ENCODE measurements at regions not wholly inside any gene's neighbourhood (a gene's known extent, or its start where the extent isn't known, plus 50 kb on each side); places are given as distances from the start of the nearest gene placed in this dataset.
"Not testable (repeated sequence)": the region's sequence is repeated elsewhere in the genome, so short reads cannot be mapped to it uniquely, and the experiment has no call there.

GRCh38 chr6:164359036-164359435 lies 944.5 kb downstream of the QKI start:
- 96% methylated on average over 2 of the region's 2 CpGs for WGBS, 2 experiments
- no peak overlapping the region for H3K4me3 ChIP-seq (ENCODE audit: insufficient read depth, low read depth, low read length)
- no peak overlapping the region for H3K27ac ChIP-seq (ENCODE audit: insufficient read depth, low read depth, low read length, poor library complexity, severe bottlenecking)
- H3K36me3 ChIP-seq (ENCODE audit: control insufficient read depth, insufficient read depth, low read length) = no peaks in the 10 kb centered on the region
- no peaks in the 10 kb centered on the region for H3K27me3 ChIP-seq (ENCODE audit: control insufficient read depth, insufficient read depth, low read length, poor library complexity, severe bottlenecking)
- no peaks in the 10 kb centered on the region for H3K4me1 ChIP-seq (ENCODE audit: control insufficient read depth, insufficient read depth, low read length)
- H3K9me3 ChIP-seq (ENCODE audit: control insufficient read depth, low read length) = no peaks in the 10 kb centered on the region

- H3K9me3 ChIP-seq (ENCODE audit: control insufficient read depth, low read length) = no peaks in the 10 kb centered on the region
- no peak overlapping the region for H3K4me3 ChIP-seq (ENCODE audit: insufficient read depth, low read depth, low read length)
- H3K27me3 ChIP-seq (ENCODE audit: control insufficient read depth, insufficient read depth, low read length, poor library complexity, severe bottlenecking) = no peaks in the 10 kb centered on the region
- WGBS, 2 experiments = 75 to 82% methylated on average over 1 of the region's 1 CpG
- no peaks in the 10 kb centered on the region for H3K36me3 ChIP-seq (ENCODE audit: control insufficient read depth, insufficient read depth, low read length)
- H3K27ac ChIP-seq (ENCODE audit: insufficient read depth, low read depth, low read length, poor library complexity, severe bottlenecking) = no peak overlapping the region
- no peaks in the 10 kb centered on the region for H3K4me1 ChIP-seq (ENCODE audit: control insufficient read depth, insufficient read depth, low read length)
These were observed 942.3 kb downstream of the QKI start for GRCh38 chr6:164356814-164357213.

GRCh38 chr6:164347455-164347854 lies 932.9 kb downstream of the QKI start:
- H3K4me3 ChIP-seq (ENCODE audit: insufficient read depth, low read depth, low read length) = no peak overlapping the region
- WGBS, 2 experiments = 91 to 92% methylated on average over 2 of the region's 2 CpGs
- no peaks in the 10 kb centered on the region for H3K36me3 ChIP-seq (ENCODE audit: control insufficient read depth, insufficient read depth, low read length)
- no peaks in the 10 kb centered on the region for H3K9me3 ChIP-seq (ENCODE audit: control insufficient read depth, low read length)
- no peak overlapping the region for H3K27ac ChIP-seq (ENCODE audit: insufficient read depth, low read depth, low read length, poor library complexity, severe bottlenecking)
- H3K4me1 ChIP-seq (ENCODE audit: control insufficient read depth, insufficient read depth, low read length) = peaks cover 8% of the 10 kb centered on the region
- no peaks in the 10 kb centered on the region for H3K27me3 ChIP-seq (ENCODE audit: control insufficient read depth, insufficient read depth, low read length, poor library complexity, severe bottlenecking)

- no peaks in the 10 kb centered on the region for H3K9me3 ChIP-seq (ENCODE audit: control insufficient read depth, low read length)
- H3K36me3 ChIP-seq (ENCODE audit: control insufficient read depth, insufficient read depth, low read length) = no peaks in the 10 kb centered on the region
- no peaks in the 10 kb centered on the region for H3K27me3 ChIP-seq (ENCODE audit: control insufficient read depth, insufficient read depth, low read length, poor library complexity, severe bottlenecking)
- H3K4me1 ChIP-seq (ENCODE audit: control insufficient read depth, insufficient read depth, low read length) = peaks cover 8% of the 10 kb centered on the region
- H3K27ac ChIP-seq (ENCODE audit: insufficient read depth, low read depth, low read length, poor library complexity, severe bottlenecking) = no peak overlapping the region
- H3K4me3 ChIP-seq (ENCODE audit: insufficient read depth, low read depth, low read length) = no peak overlapping the region
These were observed 932.1 kb downstream of the QKI start for GRCh38 chr6:164346631-164347030.

- Histone ChIP-seq H3K4me3 (ENCODE audit: insufficient read depth, low read depth, low read length) (no peak overlapping the region), H3K36me3 (ENCODE audit: control insufficient read depth, insufficient read depth, low read length) (no peaks in the 10 kb centered on the region), H3K27me3 (ENCODE audit: control insufficient read depth, insufficient read depth, low read length, poor library complexity, severe bottlenecking) (no peaks in the 10 kb centered on the region), H3K9me3 (ENCODE audit: control insufficient read depth, low read length) (no peaks in the 10 kb centered on the region), H3K27ac (ENCODE audit: insufficient read depth, low read depth, low read length, poor library complexity, severe bottlenecking) (no peak overlapping the region), H3K4me1 (ENCODE audit: control insufficient read depth, insufficient read depth, low read length) (peaks cover 8% of the 10 kb centered on the region)
- 68 to 72% methylated on average over 8 of the region's 8 CpGs for WGBS, 2 experiments
These were observed 931.4 kb downstream of the QKI start for GRCh38 chr6:164345806-164346496.

- peaks cover 8% of the 10 kb centered on the region for H3K4me1 ChIP-seq (ENCODE audit: control insufficient read depth, insufficient read depth, low read length)
- H3K4me3 ChIP-seq (ENCODE audit: insufficient read depth, low read depth, low read length) = no peak overlapping the region
- no peaks in the 10 kb centered on the region for H3K36me3 ChIP-seq (ENCODE audit: control insufficient read depth, insufficient read depth, low read length)
- no peak overlapping the region for H3K27ac ChIP-seq (ENCODE audit: insufficient read depth, low read depth, low read length, poor library complexity, severe bottlenecking)
- no peaks in the 10 kb centered on the region for H3K27me3 ChIP-seq (ENCODE audit: control insufficient read depth, insufficient read depth, low read length, poor library complexity, severe bottlenecking)
- WGBS, 2 experiments = 12 to 28% methylated on average over 3 of the region's 3 CpGs
- no peaks in the 10 kb centered on the region for H3K9me3 ChIP-seq (ENCODE audit: control insufficient read depth, low read length)
These were observed 930.8 kb downstream of the QKI start for GRCh38 chr6:164345327-164345726.

GRCh38 chr6:164344801-164345291 lies 930.3 kb downstream of the QKI start:
- WGBS, 2 experiments = 10 to 15% methylated on average over 7 of the region's 7 CpGs
- Histone ChIP-seq H3K9me3 (ENCODE audit: control insufficient read depth, low read length) (no peaks in the 10 kb centered on the region), H3K4me3 (ENCODE audit: insufficient read depth, low read depth, low read length) (no peak overlapping the region), H3K27ac (ENCODE audit: insufficient read depth, low read depth, low read length, poor library complexity, severe bottlenecking) (no peak overlapping the region), H3K36me3 (ENCODE audit: control insufficient read depth, insufficient read depth, low read length) (no peaks in the 10 kb centered on the region), H3K27me3 (ENCODE audit: control insufficient read depth, insufficient read depth, low read length, poor library complexity, severe bottlenecking) (no peaks in the 10 kb centered on the region), H3K4me1 (ENCODE audit: control insufficient read depth, insufficient read depth, low read length) (peaks cover 8% of the 10 kb centered on the region)

- H3K4me3 ChIP-seq (ENCODE audit: insufficient read depth, low read depth, low read length); H3K4me1 ChIP-seq (ENCODE audit: control insufficient read depth, insufficient read depth, low read length); H3K9me3 ChIP-seq (ENCODE audit: control insufficient read depth, low read length); H3K27me3 ChIP-seq (ENCODE audit: control insufficient read depth, insufficient read depth, low read length, poor library complexity, severe bottlenecking); H3K36me3 ChIP-seq (ENCODE audit: control insufficient read depth, insufficient read depth, low read length); H3K27ac ChIP-seq (ENCODE audit: insufficient read depth, low read depth, low read length, poor library complexity, severe bottlenecking): not testable (repeated sequence)
- WGBS, 2 experiments = 93 to 95% methylated on average over 4 of the region's 4 CpGs
These were observed 924.9 kb downstream of the QKI start for GRCh38 chr6:164339442-164339841.

GRCh38 chr6:164337925-164338397 lies 923.4 kb downstream of the QKI start:
- Histone ChIP-seq H3K9me3 (ENCODE audit: control insufficient read depth, low read length) (no peaks in the 10 kb centered on the region), H3K27ac (ENCODE audit: insufficient read depth, low read depth, low read length, poor library complexity, severe bottlenecking) (no peak overlapping the region), H3K36me3 (ENCODE audit: control insufficient read depth, insufficient read depth, low read length) (no peaks in the 10 kb centered on the region), H3K4me1 (ENCODE audit: control insufficient read depth, insufficient read depth, low read length) (no peaks in the 10 kb centered on the region), H3K27me3 (ENCODE audit: control insufficient read depth, insufficient read depth, low read length, poor library complexity, severe bottlenecking) (no peaks in the 10 kb centered on the region), H3K4me3 (ENCODE audit: insufficient read depth, low read depth, low read length) (no peak overlapping the region)
- 94 to 98% methylated on average over 4 of the region's 4 CpGs for WGBS, 2 experiments

GRCh38 chr6:164337024-164337924 lies 922.8 kb downstream of the QKI start:
- WGBS, 2 experiments = 96% methylated on average over 50 of the region's 50 CpGs
- no peaks in the 10 kb centered on the region for H3K36me3 ChIP-seq (ENCODE audit: control insufficient read depth, insufficient read depth, low read length)
- no peaks in the 10 kb centered on the region for H3K4me1 ChIP-seq (ENCODE audit: control insufficient read depth, insufficient read depth, low read length)
- no peaks in the 10 kb centered on the region for H3K9me3 ChIP-seq (ENCODE audit: control insufficient read depth, low read length)
- no peak overlapping the region for H3K27ac ChIP-seq (ENCODE audit: insufficient read depth, low read depth, low read length, poor library complexity, severe bottlenecking)
- no peak overlapping the region for H3K4me3 ChIP-seq (ENCODE audit: insufficient read depth, low read depth, low read length)
- no peaks in the 10 kb centered on the region for H3K27me3 ChIP-seq (ENCODE audit: control insufficient read depth, insufficient read depth, low read length, poor library complexity, severe bottlenecking)
